ENCODE measurements at regions not wholly inside any gene's neighbourhood (a gene's known extent, or its start where the extent isn't known, plus 50 kb on each side); places are given as distances from the start of the nearest gene placed in this dataset.
"Not testable (repeated sequence)": the region's sequence is repeated elsewhere in the genome, so short reads cannot be mapped to it uniquely, and the experiment has no call there.

- Mint-ChIP-seq H3K4me3 (no peak overlapping the region), H3K27me3 (ENCODE audit: low read depth) (no peaks in the 10 kb centered on the region; the same call in 1 of the 2 replicates), H3K4me1 (no peaks in the 10 kb centered on the region), H3K27ac (no peak overlapping the region), H3K9me3 (peaks cover 39% of the 10 kb centered on the region), H3K36me3 (no peaks in the 10 kb centered on the region)
- ChIA-PET CTCF (no interaction called here), POLR2A (no interaction called here)
- TF ChIP-seq GABPB1 (CRISPR knock-in tag; IDR thresholded peaks at IDR 0.05) (no peak), CDX4 (CRISPR knock-in tag; IDR thresholded peaks at IDR 0.05; ENCODE audit: borderline replicate concordance) (no peak), TEAD4 (CRISPR knock-in tag; IDR thresholded peaks at IDR 0.05) (no peak), ZNF396 (CRISPR knock-in tag; IDR thresholded peaks at IDR 0.05; ENCODE audit: borderline replicate concordance) (no peak), IRF2 (CRISPR knock-in tag; IDR thresholded peaks at IDR 0.05; ENCODE audit: borderline replicate concordance, low read depth) (no peak), ATF6 (CRISPR knock-in tag; IDR thresholded peaks at IDR 0.05) (no peak), TEAD1 (CRISPR knock-in tag; IDR thresholded peaks at IDR 0.05) (no peak), GTF2I (CRISPR knock-in tag; conservative IDR thresholded peaks at IDR 0.05) (no peak), SP1 (CRISPR knock-in tag; conservative IDR thresholded peaks at IDR 0.05) (no peak), E2F1 (CRISPR knock-in tag; IDR thresholded peaks at IDR 0.05) (no peak), ZNF416 (CRISPR knock-in tag; IDR thresholded peaks at IDR 0.05) (no peak), RORB (CRISPR knock-in tag; IDR thresholded peaks at IDR 0.05) (no peak), ESRRA (CRISPR knock-in tag; IDR thresholded peaks at IDR 0.05; ENCODE audit: borderline replicate concordance) (no peak), ZNF423 (CRISPR knock-in tag; IDR thresholded peaks at IDR 0.05) (no peak), ATF1 (CRISPR knock-in tag; IDR thresholded peaks at IDR 0.05) (no peak), HMGA2 (CRISPR knock-in tag; IDR thresholded peaks at IDR 0.05) (no peak), FOXJ3 (CRISPR knock-in tag; IDR thresholded peaks at IDR 0.05; ENCODE audit: borderline replicate concordance) (no peak)
- ATAC-seq (no peak), DNase-seq (ENCODE audit: low spot score) (no peak)
Measured at GRCh38 chr11:112706863-112707262, 254.4 kb upstream of the NCAM1 start.

- H3K4me3 Mint-ChIP-seq; POLR2A ChIA-PET; DNase-seq (ENCODE audit: low spot score); H3K27me3 Mint-ChIP-seq (ENCODE audit: low read depth); CTCF ChIA-PET; ATAC-seq; H3K27ac Mint-ChIP-seq; H3K4me1 Mint-ChIP-seq; H3K36me3 Mint-ChIP-seq; H3K9me3 Mint-ChIP-seq: not testable (repeated sequence)
Measured at GRCh38 chr11:112714340-112714739, 246.9 kb upstream of the NCAM1 start.

GRCh38 chr11:112715056-112715455, 246.2 kb upstream of the NCAM1 start:
- no peaks in the 10 kb centered on the region for H3K27me3 Mint-ChIP-seq (ENCODE audit: low read depth)
- no peaks in the 10 kb centered on the region for H3K36me3 Mint-ChIP-seq
- H3K4me3 Mint-ChIP-seq = no peak overlapping the region
- no peak for TF ChIP-seq IRF1 (CRISPR knock-in tag; IDR thresholded peaks at IDR 0.05)
- TF ChIP-seq ATF1 (CRISPR knock-in tag; IDR thresholded peaks at IDR 0.05) = no peak
- TF ChIP-seq HMGXB4 (CRISPR knock-in tag; IDR thresholded peaks at IDR 0.05) = no peak
- no peak for TF ChIP-seq SMAD3 (CRISPR knock-in tag; IDR thresholded peaks at IDR 0.05; ENCODE audit: borderline replicate concordance)
- no peak for TF ChIP-seq NFYB (CRISPR knock-in tag; conservative IDR thresholded peaks at IDR 0.05; ENCODE audit: low read depth)
- no peak for TF ChIP-seq ZNF671 (CRISPR knock-in tag; IDR thresholded peaks at IDR 0.05)
- TF ChIP-seq ZNF263 (CRISPR knock-in tag; IDR thresholded peaks at IDR 0.05; ENCODE audit: low read depth) = no peak
- no peak for TF ChIP-seq ATF2 (CRISPR knock-in tag; IDR thresholded peaks at IDR 0.05; ENCODE audit: borderline replicate concordance, low read depth)
- POLR2A ChIA-PET = no interaction called here
- CTCF ChIA-PET = no interaction called here
- H3K4me1 Mint-ChIP-seq = no peaks in the 10 kb centered on the region
- ATAC-seq (no peak), DNase-seq (ENCODE audit: low spot score) (no peak)
- H3K9me3 Mint-ChIP-seq = peaks cover 2% of the 10 kb centered on the region; the same call in 1 of the 2 replicates
- no peak overlapping the region for H3K27ac Mint-ChIP-seq

All from WTC11 (cell line).